HG02885 (cell line): ENCODE measurements at regions not wholly inside any gene's neighbourhood (a gene's known extent, or its start where the extent isn't known, plus 50 kb on each side); places are given as distances from the start of the nearest gene placed in this dataset.
"Not testable (repeated sequence)": the region's sequence is repeated elsewhere in the genome, so short reads cannot be mapped to it uniquely, and the experiment has no call there.

Source experiments
- ATAC-seq: cut with Tn5 transposase; IDR thresholded peaks from one replicate; pipeline ENCODE4 v1.9.1; 2021; ENCODE audit warnings: mild to moderate bottlenecking; ENCODE audit not compliant: unreplicated experiment, poor library complexity

DNA sequence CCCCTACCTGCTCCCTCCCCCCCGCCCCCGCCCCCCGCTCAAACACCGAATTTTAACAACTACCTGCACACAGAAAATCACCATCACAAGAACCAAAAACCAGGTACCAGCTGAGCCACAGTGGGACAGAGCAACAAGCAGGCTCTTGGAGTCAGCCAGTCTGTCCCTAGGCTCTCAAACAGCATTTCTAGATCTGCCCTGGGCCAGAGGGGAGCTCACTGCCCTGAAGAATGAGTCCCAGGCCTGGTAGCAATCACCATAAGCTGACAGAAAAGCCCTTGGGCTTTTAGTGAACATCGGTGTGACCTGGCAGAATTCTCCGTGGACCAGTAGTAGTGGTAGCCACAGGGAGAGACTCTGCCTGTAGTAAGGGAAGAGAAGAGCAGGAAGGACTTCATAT is 58.3 kb downstream of the C11orf87 start:
- no peak for ATAC-seq

DNA sequence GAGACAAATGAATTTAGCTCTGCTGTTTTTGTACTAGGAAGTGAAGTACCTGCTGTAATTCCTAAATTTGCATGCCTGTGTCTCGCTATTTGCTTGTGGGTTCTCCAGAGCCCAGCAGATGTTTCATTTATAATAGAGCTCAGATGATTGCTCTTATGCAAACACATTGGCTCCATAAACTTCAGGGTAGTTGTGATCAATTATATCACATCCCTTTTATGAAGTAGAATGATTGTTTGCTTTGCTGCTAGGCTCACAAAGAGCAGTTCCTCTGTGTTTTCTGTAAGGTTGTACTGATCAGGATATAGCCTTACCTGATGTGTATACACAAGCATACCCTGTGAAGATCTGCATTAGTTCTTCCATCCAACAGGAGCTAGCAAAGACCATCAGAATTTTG is 64.1 kb downstream of the C11orf87 start:
- ATAC-seq = no peak

DNA sequence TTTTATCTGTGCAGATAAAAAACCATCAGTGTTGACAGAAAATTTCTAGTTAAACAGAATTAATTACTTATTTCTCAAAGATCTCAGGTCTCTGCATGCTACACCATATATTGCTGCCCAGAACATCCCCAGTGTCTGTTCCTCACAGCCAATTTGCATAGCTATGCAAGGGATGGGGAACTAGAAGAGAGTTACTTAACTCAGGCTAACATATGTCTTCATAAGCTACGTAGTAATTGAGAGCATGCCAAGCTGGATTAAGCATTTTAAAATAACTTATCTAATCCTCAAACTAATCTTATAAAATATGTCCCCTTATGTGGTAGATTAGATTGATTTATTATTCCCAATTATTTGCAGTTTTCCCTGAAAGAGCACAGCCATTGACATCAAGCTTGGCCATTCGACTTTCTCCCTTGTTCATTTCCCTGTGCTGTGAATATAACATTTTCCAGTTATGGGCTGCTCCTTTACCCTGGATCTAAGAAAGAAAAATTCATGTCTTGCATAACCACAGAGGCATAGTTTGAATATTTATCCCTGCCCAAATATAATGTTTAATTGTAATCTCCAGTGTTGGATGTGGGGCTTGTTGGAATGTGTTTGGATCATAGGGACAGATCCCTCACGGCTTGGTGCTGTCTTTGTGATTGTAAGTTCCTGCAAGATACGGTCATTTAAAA is 69.1 kb downstream of the C11orf87 start:
- no peak for ATAC-seq

DNA sequence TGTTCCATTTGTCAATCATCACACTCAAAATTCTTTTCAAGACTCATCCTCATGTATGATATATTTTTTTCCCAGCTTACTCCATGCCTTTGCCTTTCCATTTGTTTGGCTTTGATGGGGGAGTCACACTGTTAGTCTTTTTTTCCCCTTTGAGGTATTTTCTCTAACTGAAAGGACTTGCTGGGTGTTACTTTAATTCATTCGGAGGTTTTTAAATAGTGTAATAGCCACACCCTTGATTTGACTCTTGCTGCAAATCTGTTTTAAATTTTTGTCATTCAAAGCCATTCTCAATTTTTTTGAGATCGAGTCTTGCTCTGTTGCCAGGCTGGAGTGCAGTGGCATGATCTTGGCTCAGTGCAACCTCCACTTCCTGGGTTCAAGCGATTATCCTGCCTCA is 84.1 kb downstream of the C11orf87 start:
- ATAC-seq = no peak

DNA sequence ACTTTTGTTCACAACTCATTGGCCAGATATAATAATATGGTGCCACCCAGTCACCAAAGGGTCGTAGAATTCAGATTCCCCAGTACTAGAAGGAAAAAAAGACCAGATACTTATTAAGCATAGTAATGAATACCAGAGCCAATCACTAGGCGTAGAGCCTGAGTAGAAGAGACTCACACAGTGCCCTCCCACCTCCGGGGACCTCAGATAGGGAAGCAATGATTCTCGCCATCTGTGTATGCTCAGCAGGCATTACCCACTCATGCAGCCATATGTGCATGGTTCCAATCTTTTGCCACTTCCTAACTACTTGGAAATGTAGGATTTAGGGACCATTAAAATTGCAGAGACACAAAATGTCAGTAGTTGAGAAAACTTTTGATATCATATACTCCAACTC is 85.3 kb downstream of the C11orf87 start:
- ATAC-seq = no peak

DNA sequence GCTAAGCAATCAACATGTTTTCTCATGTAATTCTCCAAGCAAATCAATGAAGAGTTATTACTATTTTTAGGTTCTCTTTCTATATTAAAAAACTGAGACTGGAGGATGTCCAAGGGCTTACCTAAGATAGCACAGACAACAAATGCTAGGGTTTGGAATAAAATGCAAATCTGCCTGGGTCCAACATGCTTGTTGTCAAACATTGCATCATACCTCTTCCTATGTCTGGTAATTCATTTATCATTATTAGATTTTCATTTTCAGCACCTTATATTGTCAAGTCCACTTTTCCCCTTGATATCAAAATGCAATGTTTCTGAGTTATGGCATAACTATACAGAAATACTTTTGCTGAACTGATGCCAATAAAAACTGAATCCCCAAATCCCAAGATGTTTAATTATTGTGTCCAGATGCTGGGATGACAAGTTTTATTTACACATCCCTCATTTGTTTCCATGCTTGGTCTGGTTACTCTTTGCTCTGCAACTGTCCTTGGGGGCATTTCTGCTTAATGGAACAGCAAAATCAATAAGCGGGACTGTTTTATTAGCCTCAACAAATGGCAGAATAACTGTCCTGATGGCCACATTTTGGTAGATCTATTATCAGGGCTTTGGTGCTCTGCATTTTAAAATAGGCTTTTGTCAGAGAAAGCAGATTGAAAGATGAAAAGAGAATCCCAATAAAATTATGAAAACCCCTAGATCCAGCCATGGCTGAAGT is 86.0 kb downstream of the C11orf87 start:
- no peak for ATAC-seq

DNA sequence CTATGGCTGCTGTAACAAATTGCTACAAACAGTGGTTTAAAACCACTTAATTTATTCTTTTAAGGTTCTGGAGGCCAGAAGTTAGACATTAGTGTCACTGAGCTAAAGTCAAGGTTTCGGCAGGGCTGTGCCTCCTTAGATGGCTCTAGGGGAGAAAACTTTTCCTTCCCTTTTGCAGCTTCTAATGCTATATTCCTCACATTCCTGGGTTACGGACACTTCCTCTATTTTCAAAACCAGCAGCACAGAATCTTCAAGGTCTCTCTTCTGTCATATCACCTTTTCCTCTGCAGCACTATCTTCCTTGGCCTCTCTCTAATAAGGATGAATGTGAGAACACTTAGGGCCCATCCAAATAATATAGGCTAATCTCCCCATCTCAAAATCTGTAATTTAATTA is 87.0 kb downstream of the C11orf87 start:
- no peak for ATAC-seq

DNA sequence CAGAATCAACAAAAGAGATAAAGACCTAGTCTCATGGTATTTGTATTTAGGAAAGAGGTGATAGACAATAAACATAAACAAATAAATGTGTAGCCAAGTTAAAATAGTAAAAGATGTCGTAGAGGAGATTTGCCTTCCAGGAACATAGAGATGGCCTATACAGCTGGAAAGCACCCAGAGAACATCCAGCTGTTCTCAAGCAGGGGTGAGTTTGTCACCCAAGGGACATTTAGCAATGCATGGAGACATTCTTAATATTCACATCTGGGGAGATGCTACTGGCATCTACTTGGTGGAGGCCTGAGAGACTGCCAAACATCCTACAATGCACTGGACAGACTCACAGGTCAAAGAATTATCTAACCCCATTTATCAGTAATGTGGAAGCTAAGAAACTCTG is 88.3 kb downstream of the C11orf87 start:
- no peak for ATAC-seq

DNA sequence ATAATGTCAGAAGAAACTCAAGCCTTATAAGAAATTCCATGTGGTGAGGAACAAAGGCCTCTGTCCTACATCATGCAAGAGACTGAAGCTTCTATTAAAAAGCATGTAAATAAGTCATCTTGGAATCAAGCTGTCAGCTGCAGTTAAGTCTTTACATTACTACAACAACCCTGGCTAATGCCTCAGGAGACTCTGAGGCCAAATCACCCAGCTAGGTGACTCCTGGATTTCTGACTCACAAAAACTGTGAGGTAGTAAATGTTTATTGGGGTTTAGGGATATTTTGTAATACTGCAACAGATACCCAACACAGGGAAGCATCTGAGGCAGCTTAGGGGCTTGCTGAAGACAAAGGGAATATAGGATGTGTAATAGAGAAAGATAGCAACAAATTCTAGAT is 89.6 kb downstream of the C11orf87 start:
- no peak for ATAC-seq

DNA sequence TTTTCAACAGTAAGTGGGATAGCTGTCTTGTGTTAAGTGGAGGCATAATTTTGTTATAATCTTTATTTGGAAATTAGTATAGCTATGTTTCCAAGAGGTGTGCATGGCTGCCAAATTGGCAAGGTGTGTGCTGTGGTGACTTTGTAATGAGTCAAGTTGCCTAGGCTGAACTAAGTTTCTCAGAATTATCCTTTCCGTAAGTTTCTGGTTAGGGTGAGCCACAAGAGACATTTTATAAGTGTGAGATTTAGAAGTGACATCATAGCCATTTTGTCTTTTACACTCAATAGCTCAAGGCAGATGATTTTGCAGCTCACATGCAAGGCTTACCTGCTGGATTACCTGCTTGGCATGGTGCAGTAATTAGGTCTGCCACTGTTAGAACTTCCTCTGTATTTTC is 90.3 kb downstream of the C11orf87 start:
- ATAC-seq = no peak

DNA sequence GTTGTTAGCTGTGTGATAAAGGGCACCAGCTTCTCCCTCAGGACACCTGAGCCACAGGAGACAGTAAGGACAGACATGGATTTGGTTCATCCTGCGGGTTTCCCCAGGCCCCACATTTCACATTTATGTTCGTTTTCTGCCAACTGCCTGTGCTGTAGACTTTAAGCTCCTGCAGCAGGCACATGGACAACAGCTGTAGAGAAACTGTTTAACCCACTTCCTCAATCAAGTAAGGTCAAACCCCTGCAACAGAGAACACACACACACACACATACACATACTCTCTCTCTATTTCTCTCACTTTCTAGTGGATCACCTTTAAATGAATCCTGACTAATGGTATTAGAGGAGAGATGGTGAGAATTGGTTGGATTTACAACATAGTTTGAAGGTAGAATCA is 90.7 kb downstream of the C11orf87 start:
- no peak for ATAC-seq

DNA sequence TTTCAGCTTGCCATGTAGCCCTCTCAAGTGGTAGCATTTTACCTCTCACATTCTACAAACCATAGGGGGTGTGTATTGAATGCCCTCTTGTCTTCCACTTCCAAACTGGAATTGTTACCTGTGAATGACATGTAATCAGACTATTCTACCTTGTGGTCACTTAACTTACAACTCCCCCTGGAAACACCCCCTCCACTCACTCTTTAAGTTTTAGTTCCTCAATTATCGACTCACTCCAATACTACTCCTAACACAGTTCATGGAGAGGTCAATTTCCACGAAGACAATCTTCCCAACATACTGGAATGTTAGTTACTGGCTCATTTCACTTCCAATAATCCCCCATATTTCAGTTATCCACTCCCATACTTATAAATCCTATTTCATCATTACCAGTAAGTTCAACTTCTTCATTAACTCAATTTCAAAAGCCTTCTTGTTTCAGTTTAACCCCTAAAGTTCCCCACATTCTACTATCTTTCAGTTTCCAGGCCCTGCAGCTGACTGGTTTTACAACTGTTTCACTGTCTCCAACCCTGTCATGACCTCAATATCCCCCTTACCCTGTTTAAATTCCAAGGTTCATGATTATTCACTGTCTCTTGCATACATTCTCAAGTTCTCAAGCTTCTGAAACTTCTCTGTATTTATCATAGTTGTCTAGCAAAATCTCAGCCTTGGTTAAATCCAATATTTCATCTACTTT is 92.5 kb downstream of the C11orf87 start:
- no peak for ATAC-seq

DNA sequence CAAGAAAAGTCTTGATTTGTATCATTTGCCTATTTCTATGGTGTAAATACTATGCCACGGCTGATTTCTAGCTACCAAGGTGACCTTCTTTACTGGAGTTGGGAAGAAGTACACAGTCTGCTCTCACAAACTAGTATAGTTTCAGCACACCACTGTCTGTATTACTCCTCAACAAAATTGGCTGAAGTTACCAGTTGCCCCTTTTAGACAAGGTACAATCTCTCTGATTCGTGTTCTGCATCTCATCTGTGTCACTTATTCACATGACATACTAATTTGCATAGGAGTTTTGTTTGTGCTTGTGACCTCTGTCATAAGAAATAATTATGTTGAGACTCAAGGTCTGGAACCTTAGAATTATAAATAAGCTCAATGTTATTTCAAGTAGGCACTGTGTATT is 97.3 kb downstream of the C11orf87 start:
- ATAC-seq = no peak

DNA sequence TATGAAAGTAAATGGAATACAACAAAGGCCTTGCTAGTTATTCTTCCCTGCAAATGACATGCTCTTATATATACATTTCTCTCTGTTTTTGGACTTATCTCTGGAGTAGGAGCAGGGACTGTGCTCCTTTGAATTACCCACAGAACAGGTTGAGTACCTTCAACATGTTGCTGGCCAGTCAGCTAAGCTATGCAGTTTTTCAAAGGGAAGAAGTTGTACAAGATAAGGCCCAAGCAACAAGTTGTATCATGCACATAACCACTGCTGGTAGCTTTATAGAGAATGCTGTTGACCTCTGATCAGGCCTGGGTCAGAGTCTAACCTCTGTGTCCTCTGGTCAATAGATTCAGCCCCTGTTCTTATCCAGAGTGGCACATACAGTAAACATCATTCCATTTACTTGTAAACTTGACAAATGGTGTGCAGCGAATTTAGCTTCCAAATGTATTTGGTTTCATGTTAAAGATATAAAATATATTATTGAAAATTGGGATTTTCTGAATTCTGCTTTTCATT is 99.6 kb downstream of the C11orf87 start:
- ATAC-seq = no peak

DNA sequence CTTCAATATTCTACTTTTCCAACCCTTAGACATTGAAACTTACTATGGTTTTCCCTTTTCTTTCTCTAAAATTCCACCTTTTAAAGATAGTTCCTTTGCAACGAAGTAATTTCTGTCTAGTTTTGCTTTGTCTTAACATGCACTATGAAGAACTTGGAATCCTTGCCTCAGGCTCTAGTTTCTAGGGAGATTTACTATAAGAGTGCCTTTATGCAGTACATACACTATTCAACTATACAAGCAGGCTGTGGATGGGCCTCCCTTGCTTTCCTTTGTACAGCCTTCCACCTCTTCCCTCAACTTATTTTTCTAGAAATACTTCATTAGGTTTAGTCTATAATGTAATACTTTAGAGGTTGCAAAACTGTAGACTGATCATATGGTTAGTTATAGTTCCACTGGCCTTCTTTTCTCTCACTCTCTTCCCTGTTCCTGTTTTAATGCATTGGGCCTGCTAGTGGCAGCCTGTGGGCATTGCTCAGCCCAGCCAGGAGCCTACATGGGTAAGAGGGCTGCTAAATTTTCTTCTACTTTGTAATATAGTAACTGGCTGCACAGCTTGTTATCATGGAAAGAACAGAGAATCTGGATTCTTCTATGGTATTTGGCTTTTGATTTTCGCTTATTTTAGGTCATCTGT is 100.2 kb downstream of the C11orf87 start:
- no peak for ATAC-seq

DNA sequence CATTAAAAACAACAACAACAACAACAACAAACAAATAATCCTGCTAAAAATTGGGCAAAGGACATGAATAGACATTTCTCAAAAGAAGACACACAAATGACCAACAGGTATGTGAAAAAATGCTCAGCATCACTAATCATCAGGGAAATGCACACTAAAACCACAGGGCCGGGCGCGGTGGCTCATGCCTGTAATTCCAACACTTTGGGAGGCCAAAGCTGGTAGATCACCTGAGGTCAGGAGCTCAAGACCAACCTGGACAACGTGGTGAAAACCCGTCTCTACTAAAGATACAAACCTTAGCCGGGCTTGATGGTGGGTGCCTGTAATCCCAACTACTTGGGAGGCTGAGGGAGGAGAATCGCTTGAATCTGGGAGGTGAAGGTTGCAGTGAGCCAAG is 103.6 kb downstream of the C11orf87 start:
- ATAC-seq = not testable (repeated sequence)

DNA sequence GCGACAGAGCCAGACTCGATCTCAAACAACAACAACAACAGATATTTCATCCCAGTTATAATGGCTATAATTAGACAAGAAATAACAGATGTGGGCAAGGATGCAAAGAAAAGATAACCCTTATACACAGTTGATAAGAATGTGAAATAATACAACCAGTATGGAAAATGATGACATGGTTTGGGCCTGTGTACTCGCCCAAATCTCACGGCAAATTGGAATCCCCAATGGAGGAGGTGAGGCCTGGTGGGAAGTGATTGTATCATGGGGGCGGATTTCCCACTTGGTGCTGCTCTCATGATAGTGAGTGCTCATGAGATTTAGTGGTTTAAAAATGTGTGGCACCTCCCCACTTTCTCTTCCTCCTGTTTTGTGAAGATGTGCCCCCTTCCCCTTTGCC is 104.1 kb downstream of the C11orf87 start:
- ATAC-seq = no peak

DNA sequence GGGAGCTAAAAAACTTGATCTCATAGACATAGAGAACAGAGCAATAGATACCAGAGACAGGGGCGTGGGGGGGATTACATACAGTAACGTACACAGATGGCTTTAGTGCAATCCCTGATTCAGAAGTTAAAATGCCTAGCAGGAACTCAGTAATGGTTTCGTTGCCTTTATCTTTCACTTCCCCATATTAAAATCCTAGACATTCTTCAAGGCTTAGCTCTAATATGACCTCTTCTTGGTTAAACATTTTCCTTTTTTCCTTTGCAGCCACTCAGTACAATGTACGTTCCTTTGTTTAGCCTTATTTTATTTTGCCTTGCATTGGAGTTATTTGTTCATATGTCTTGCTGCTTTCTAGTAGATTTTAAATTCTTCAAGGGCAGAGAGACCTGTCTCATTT is 104.9 kb downstream of the C11orf87 start:
- ATAC-seq = no peak

DNA sequence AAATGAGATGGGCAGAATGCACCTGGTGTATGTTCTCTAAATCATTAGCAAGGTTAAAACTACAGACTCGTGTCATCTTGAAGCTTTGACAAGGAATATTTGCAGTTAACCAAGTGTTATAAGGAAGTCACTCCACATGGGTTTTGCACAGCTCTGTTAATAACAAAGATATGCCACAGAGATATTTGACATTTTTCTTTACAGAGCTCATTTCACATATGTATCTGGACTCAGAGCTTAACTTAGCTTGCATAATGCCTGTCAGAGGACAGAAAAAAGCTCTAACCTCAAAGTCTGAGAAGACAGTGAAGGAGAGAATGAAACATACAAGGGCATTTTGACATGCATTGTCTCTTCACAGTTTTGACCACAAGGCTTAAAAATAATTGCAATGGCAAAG is 105.5 kb downstream of the C11orf87 start:
- ATAC-seq = no peak

DNA sequence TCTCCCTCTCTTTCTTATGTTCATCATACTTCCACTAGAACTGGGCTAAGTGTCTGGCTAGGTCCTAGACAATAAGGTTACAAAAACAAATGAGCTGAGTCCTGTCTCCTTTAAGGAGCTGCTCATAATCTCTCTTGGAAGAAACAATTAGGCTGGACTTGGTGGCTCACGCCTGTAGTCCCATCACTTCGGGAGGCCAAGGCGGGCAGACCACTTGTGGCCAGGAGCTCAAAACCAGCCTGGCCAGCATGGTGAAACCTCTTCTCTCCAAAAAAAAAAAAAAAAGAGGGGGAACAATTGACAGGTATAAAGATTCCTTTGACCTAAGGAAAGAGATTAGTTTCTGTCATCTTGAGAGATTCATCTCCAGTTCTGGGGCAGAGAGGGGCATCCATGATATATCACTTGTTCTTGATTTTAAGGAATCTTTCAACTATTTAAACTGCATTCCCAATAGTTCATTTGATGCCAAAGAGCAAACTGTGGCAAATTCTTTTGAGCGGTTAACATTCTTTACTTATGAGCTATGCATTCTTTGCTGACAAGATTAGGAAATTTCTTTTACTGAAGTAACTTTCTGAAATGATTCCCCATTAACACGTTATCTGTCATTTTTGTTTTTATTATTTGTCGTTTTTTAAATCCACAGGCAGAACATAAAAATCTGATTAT is 125.5 kb downstream of the C11orf87 start:
- ATAC-seq = no peak
